HEK293 (cell line): ENCODE measurements at regions not wholly inside any gene's neighbourhood (a gene's known extent, or its start where the extent isn't known, plus 50 kb on each side); places are given as distances from the start of the nearest gene placed in this dataset.

Experiments used
- BCL11A ChIP-seq: fragments of 450-650 bp; formaldehyde crosslinking; IDR thresholded peaks from 2 replicates; pipeline ENCODE4 v1.5.1; 2016; ENCODE audit warnings: low read depth, missing biosample characterization, missing genetic modification characterization
- CTCF ChIP-seq: fragments of 450-650 bp; formaldehyde crosslinking; IDR thresholded peaks from 2 replicates; pipeline ENCODE4 v1.5.1; 2016; ENCODE audit warnings: missing biosample characterization, missing genetic modification characterization
- KLF16 ChIP-seq: fragments of 450-650 bp; formaldehyde crosslinking; IDR thresholded peaks from 2 replicates; pipeline ENCODE4 v1.5.1; 2017; ENCODE audit warnings: missing biosample characterization, missing genetic modification characterization
- SALL2 ChIP-seq: fragments of 450-650 bp; formaldehyde crosslinking; IDR thresholded peaks from 2 replicates; pipeline ENCODE4 v1.5.0; 2017; ENCODE audit warnings: missing biosample characterization, mild to moderate bottlenecking, missing genetic modification characterization, borderline replicate concordance
- WT1 ChIP-seq: fragments of 450-650 bp; formaldehyde crosslinking; IDR thresholded peaks from 2 replicates; pipeline ENCODE4 v1.5.1; 2016; ENCODE audit warnings: missing biosample characterization, missing genetic modification characterization
- ZBTB10 ChIP-seq: fragments of 450-650 bp; formaldehyde crosslinking; IDR thresholded peaks from 2 replicates; pipeline ENCODE4 v1.5.1; 2016; ENCODE audit warnings: missing biosample characterization, missing genetic modification characterization
- ZNF10 ChIP-seq: fragments of 450-650 bp; formaldehyde crosslinking; IDR thresholded peaks from 2 replicates; pipeline ENCODE4 v1.5.1; 2017; ENCODE audit warnings: missing biosample characterization, missing genetic modification characterization
- ZNF202 ChIP-seq: fragments of 450-650 bp; formaldehyde crosslinking; IDR thresholded peaks from 2 replicates; pipeline ENCODE4 v1.5.1; 2016; ENCODE audit warnings: missing biosample characterization, missing genetic modification characterization, borderline replicate concordance
- ZNF335 ChIP-seq: fragments of 450-650 bp; formaldehyde crosslinking; conservative IDR thresholded peaks from 2 replicates; pipeline ENCODE4 v1.5.1; 2016; ENCODE audit warnings: missing biosample characterization, missing genetic modification characterization
- ZNF354C ChIP-seq: fragments of 450-650 bp; formaldehyde crosslinking; IDR thresholded peaks from 2 replicates; pipeline ENCODE4 v1.5.1; 2016; ENCODE audit warnings: missing biosample characterization, missing genetic modification characterization, low read depth, borderline replicate concordance
- ZNF37A ChIP-seq: fragments of 450-650 bp; IDR thresholded peaks from 2 replicates; pipeline ENCODE4 v1.5.1; 2018; ENCODE audit warnings: missing biosample characterization, missing genetic modification characterization

GRCh38 chr5:13994621-13995253 is 50.2 kb upstream of the DNAH5 start:
- TF ChIP-seq CTCF (no peak), ZBTB10 (no peak), ZNF335 (no peak), WT1 (tag by site-specific recombination) (no peak), ZNF10 (tag by site-specific recombination) (no peak), SALL2 (no peak), BCL11A (no peak), KLF16 (tag by site-specific recombination) (no peak), ZNF202 (no peak), ZNF354C (tag by site-specific recombination) (no peak), ZNF37A (no peak)
